Gastrocnemius medialis (tissue), 4 donors: ENCODE measurements at regions not wholly inside any gene's neighbourhood (a gene's known extent, or its start where the extent isn't known, plus 50 kb on each side); places are given as distances from the start of the nearest gene placed in this dataset.

Experiments
- POLR2A ChIP-seq, 2 donors: fragments of 450-650 bp; IDR thresholded peaks; one replicate each; pipeline ENCODE4 v1.6.1; 2017; ENCODE audit warnings: antibody characterized with exemption in 2 of 2, mild to moderate bottlenecking in 2 of 2, moderate library complexity in 2 of 2
- TF ChIP-seq, protein P1 (sequence below), 5 experiments: fragments of 450-650 bp in 3 of 5; fragments of 200-600 bp in 2 of 5; sonication (generic) in 2 of 5; IDR thresholded peaks in 4 of 5; conservative IDR thresholded peaks in 1 of 5; 1 replicate in 4 of 5; 2 replicates in 1 of 5; pipeline ENCODE4 v1.5.1; 2016 to 2019; ENCODE audit warnings: antibody characterized with exemption in 5 of 5, mild to moderate bottlenecking in 3 of 5, moderate library complexity in 3 of 5

DNA sequence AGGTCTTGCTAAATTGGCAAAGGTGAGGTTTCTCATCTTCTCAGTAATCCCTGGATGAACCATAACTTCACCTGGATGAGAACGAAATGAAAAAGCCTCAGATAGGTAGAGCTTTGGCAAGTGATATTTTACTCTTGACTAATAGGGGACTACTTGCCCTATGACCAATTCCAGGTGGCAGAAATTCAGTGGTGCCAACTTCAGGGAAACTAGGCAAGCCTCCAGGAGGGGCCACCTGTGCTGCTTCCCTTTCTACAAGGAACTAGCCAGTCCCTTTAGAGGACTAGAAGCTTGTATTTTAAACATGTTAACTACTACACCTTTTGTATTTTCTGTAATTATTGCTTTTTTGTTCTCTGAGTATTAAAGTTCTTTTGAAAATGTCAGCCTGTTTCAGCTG, 169.0 kb upstream of the GRIA1 start:
- TF ChIP-seq POLR2A (IDR thresholded peaks at IDR 0.05): no peak
- TF ChIP-seq, protein P1, sequence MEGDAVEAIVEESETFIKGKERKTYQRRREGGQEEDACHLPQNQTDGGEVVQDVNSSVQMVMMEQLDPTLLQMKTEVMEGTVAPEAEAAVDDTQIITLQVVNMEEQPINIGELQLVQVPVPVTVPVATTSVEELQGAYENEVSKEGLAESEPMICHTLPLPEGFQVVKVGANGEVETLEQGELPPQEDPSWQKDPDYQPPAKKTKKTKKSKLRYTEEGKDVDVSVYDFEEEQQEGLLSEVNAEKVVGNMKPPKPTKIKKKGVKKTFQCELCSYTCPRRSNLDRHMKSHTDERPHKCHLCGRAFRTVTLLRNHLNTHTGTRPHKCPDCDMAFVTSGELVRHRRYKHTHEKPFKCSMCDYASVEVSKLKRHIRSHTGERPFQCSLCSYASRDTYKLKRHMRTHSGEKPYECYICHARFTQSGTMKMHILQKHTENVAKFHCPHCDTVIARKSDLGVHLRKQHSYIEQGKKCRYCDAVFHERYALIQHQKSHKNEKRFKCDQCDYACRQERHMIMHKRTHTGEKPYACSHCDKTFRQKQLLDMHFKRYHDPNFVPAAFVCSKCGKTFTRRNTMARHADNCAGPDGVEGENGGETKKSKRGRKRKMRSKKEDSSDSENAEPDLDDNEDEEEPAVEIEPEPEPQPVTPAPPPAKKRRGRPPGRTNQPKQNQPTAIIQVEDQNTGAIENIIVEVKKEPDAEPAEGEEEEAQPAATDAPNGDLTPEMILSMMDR (IDR thresholded peaks at IDR 0.05 in 4 of 5, conservative IDR thresholded peaks at IDR 0.05 in 1 of 5): no peak
